Neural progenitor cell (in vitro differentiated cells): ENCODE measurements at regions not wholly inside any gene's neighbourhood (a gene's known extent, or its start where the extent isn't known, plus 50 kb on each side); places are given as distances from the start of the nearest gene placed in this dataset.
"Not testable (repeated sequence)": the region's sequence is repeated elsewhere in the genome, so short reads cannot be mapped to it uniquely, and the experiment has no call there.

Source experiments
- EZH2 ChIP-seq: fragments of 200-600 bp; sonication (generic); IDR thresholded peaks from 2 replicates; pipeline ENCODE4 v1.6.1; 2017; ENCODE audit warnings: antibody characterized with exemption, mild to moderate bottlenecking, moderate library complexity
- EZH2phosphoT487 ChIP-seq: fragments of 200-600 bp; sonication (generic); IDR thresholded peaks from 2 replicates; pipeline ENCODE4 v1.6.1; 2017; ENCODE audit warnings: antibody characterized with exemption
- TF ChIP-seq, protein P1 (sequence below): fragments of 200-600 bp; sonication (generic); IDR thresholded peaks from 2 replicates; pipeline ENCODE4 v1.5.1; 2017; ENCODE audit warnings: antibody characterized with exemption, mild to moderate bottlenecking

DNA sequence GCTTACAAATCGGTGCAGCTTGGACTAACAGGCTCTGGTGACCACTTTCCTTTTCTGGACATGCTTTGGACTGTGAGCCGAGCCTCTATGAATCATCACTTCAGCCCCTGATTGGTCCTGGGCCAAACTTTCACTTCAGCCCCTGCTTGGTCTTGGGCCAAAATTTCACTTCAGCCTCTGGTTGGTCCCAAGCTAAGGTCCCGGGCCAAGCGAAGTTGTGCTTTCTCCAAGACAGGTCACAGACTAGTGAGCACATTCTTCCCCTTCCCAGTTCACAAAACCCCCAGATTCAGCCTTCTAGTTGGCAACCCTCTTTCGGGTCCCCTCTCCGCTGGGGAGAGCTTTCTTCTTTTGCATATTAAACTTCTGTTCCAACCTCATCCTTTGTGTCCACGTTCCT, 171.0 kb upstream of the ZNG1E start:
- TF ChIP-seq, protein P1, sequence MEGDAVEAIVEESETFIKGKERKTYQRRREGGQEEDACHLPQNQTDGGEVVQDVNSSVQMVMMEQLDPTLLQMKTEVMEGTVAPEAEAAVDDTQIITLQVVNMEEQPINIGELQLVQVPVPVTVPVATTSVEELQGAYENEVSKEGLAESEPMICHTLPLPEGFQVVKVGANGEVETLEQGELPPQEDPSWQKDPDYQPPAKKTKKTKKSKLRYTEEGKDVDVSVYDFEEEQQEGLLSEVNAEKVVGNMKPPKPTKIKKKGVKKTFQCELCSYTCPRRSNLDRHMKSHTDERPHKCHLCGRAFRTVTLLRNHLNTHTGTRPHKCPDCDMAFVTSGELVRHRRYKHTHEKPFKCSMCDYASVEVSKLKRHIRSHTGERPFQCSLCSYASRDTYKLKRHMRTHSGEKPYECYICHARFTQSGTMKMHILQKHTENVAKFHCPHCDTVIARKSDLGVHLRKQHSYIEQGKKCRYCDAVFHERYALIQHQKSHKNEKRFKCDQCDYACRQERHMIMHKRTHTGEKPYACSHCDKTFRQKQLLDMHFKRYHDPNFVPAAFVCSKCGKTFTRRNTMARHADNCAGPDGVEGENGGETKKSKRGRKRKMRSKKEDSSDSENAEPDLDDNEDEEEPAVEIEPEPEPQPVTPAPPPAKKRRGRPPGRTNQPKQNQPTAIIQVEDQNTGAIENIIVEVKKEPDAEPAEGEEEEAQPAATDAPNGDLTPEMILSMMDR = not testable (repeated sequence)
- TF ChIP-seq EZH2, EZH2phosphoT487: not testable (repeated sequence)
